T follicular helper cell (primary cell): ENCODE measurements at regions not wholly inside any gene's neighbourhood (a gene's known extent, or its start where the extent isn't known, plus 50 kb on each side); places are given as distances from the start of the nearest gene placed in this dataset.

Experiments
- DNase-seq: peaks from one replicate; pipeline ENCODE4 v3.0.0-alpha.2; 2020; ENCODE audit warnings: low read depth

- DNase-seq, result no peak
Observed at GRCh38 chr4:181682367-181683047, 560.7 kb upstream of the TENM3 start.

- no peak for DNase-seq
Observed at GRCh38 chr4:181684310-181684709, 558.9 kb upstream of the TENM3 start.

GRCh38 chr4:181685461-181685860 lies 557.7 kb upstream of the TENM3 start:
- no peak for DNase-seq

GRCh38 chr4:181685911-181686310 lies 557.3 kb upstream of the TENM3 start:
- DNase-seq, result no peak

- DNase-seq, result no peak
Observed at GRCh38 chr4:181687116-181687515, 556.1 kb upstream of the TENM3 start.

- DNase-seq, result no peak
Observed at GRCh38 chr4:181688432-181688831, 554.8 kb upstream of the TENM3 start.

GRCh38 chr4:181688872-181689271 lies 554.3 kb upstream of the TENM3 start:
- no peak for DNase-seq

- no peak for DNase-seq
Observed at GRCh38 chr4:181690498-181690897, 552.7 kb upstream of the TENM3 start.

- no peak for DNase-seq
Observed at GRCh38 chr4:181692965-181693364, 550.2 kb upstream of the TENM3 start.

GRCh38 chr4:181693517-181693916 lies 549.7 kb upstream of the TENM3 start:
- no peak for DNase-seq

GRCh38 chr4:181698221-181698620 lies 545.0 kb upstream of the TENM3 start:
- no peak for DNase-seq

GRCh38 chr4:181701214-181701613 lies 542.0 kb upstream of the TENM3 start:
- no peak for DNase-seq

GRCh38 chr4:181701894-181702293 lies 541.3 kb upstream of the TENM3 start:
- no peak for DNase-seq

GRCh38 chr4:181702864-181703495 lies 540.2 kb upstream of the TENM3 start:
- no peak for DNase-seq

GRCh38 chr4:181710143-181710542 lies 533.1 kb upstream of the TENM3 start:
- no peak for DNase-seq

GRCh38 chr4:181711387-181711786 lies 531.8 kb upstream of the TENM3 start:
- DNase-seq, result no peak

GRCh38 chr4:181728305-181728966 lies 514.8 kb upstream of the TENM3 start:
- no peak for DNase-seq

- DNase-seq, result no peak
Observed at GRCh38 chr4:181731900-181732299, 511.3 kb upstream of the TENM3 start.

- no peak for DNase-seq
Observed at GRCh38 chr4:181737744-181738143, 505.5 kb upstream of the TENM3 start.

GRCh38 chr4:181739031-181739430 lies 504.2 kb upstream of the TENM3 start:
- DNase-seq, result no peak

- DNase-seq, result no peak
Observed at GRCh38 chr4:181741513-181741912, 501.7 kb upstream of the TENM3 start.

GRCh38 chr4:181745933-181746625 lies 497.1 kb upstream of the TENM3 start:
- DNase-seq, result no peak

- no peak for DNase-seq
Observed at GRCh38 chr4:181748581-181748980, 494.6 kb upstream of the TENM3 start.
